H1 (cell line): ENCODE measurements at regions not wholly inside any gene's neighbourhood (a gene's known extent, or its start where the extent isn't known, plus 50 kb on each side); places are given as distances from the start of the nearest gene placed in this dataset.

Experiments
- CTCF ChIA-PET: fragments of 300-600 bp; sonication (Branson Sonifier 250); formaldehyde crosslinking; loops from one replicate; lab custom pipeline; 2021; ENCODE audit not compliant: partially characterized antibody; lab: Charles Lee
- POLR2A ChIA-PET: fragments of 300-600 bp; sonication (Branson Sonifier 250); formaldehyde crosslinking; loops from one replicate; lab custom pipeline; 2021; ENCODE audit warnings: inconsistent platforms; ENCODE audit not compliant: partially characterized antibody; lab: Charles Lee
- DNase-seq, 2 experiments: peaks; one replicate each; pipeline versions ENCODE4 v3.0.0 to v3.0.0-alpha.2; 2010 to 2022; ENCODE audit warnings: low spot score in 2 of 2, low read depth in 1 of 2, mixed read lengths in 1 of 2
- FAIRE-seq: peaks from 2 replicates; lab custom pipeline; 2011; peaks lifted over from hg19 to GRCh38; lab: Jason Lieb, UNC
- H2AFZ ChIP-seq: 2 replicates; pipeline ENCODE4 v1.8.1; 2012; ENCODE audit warnings: low read length, inconsistent platforms
- H2AK5ac ChIP-seq: 2 replicates; pipeline ENCODE4 v1.6.1; 2013; ENCODE audit warnings: low read depth, low read length
- H2BK120ac ChIP-seq: replicated peaks from 2 replicates; pipeline ENCODE3; 2013; ENCODE audit warnings: low read depth, low read length, inconsistent platforms
- H2BK12ac ChIP-seq: 2 replicates; pipeline ENCODE4 v1.6.1; 2013; ENCODE audit warnings: low read depth, low read length
- H2BK15ac ChIP-seq: 2 replicates; pipeline ENCODE4 v1.6.1; 2013; ENCODE audit warnings: low read length
- H2BK20ac ChIP-seq: 2 replicates; pipeline ENCODE4 v1.6.1; 2013; ENCODE audit warnings: low read length
- H2BK5ac ChIP-seq: 2 replicates; pipeline ENCODE4 v1.6.1; 2013; ENCODE audit warnings: low read depth, low read length
- H3K14ac ChIP-seq: 2 replicates; pipeline ENCODE4 v1.6.1; 2013; ENCODE audit warnings: inconsistent platforms; ENCODE audit not compliant: insufficient read length
- H3K18ac ChIP-seq: 2 replicates; pipeline ENCODE4 v1.6.1; 2013; ENCODE audit warnings: low read length; ENCODE audit errors: extremely low read depth
- H3K23ac ChIP-seq: 2 replicates; pipeline ENCODE4 v1.6.1; 2013; ENCODE audit warnings: inconsistent platforms; ENCODE audit not compliant: insufficient read length
- H3K23me2 ChIP-seq: 2 replicates; pipeline ENCODE4 v1.6.1; 2013; ENCODE audit warnings: low read depth, low read length
- H3K27ac ChIP-seq: 2 replicates; pipeline ENCODE4 v1.6.1; 2011; ENCODE audit warnings: low read depth, low read length, inconsistent platforms
- H3K27me3 ChIP-seq, 4 experiments: replicated peaks in 1 of 4; 1 replicate in 1 of 4; 2 replicates in 3 of 4; pipeline versions ENCODE4 v1.6.1 to v1.8.1; 2011 to 2013; ENCODE audit warnings: low read length in 3 of 4, mild to moderate bottlenecking in 3 of 4, inconsistent platforms in 2 of 4, mixed read lengths in 2 of 4, moderate library complexity in 1 of 4; ENCODE audit not compliant: control insufficient read depth in 3 of 4, insufficient read depth in 3 of 4; ENCODE audit errors: extremely low read depth in 1 of 4
- H3K36me3 ChIP-seq, 4 experiments: 2 replicates each; pipeline versions ENCODE4 v1.6.1 to v1.8.1; 2011 to 2013; ENCODE audit warnings: mild to moderate bottlenecking in 4 of 4, low read length in 3 of 4, moderate library complexity in 2 of 4, control low read depth in 1 of 4, inconsistent platforms in 1 of 4; ENCODE audit not compliant: insufficient read depth in 4 of 4, control insufficient read depth in 2 of 4
- H3K4ac ChIP-seq: replicated peaks from 2 replicates; pipeline ENCODE3; 2013; ENCODE audit warnings: low read length, low read depth, mixed read lengths, inconsistent platforms; ENCODE audit not compliant: insufficient read length
- H3K4me1 ChIP-seq, 4 experiments: replicated peaks in 1 of 4; 1 replicate in 1 of 4; 2 replicates in 3 of 4; pipeline versions ENCODE4 v1.6.1 to v1.8.1; 2011 to 2013; ENCODE audit warnings: low read length in 3 of 4, inconsistent platforms in 2 of 4, mixed read lengths in 1 of 4; ENCODE audit not compliant: insufficient read depth in 4 of 4, control insufficient read depth in 3 of 4
- H3K4me2 ChIP-seq, 2 experiments: 2 replicates each; pipeline versions ENCODE4 v1.6.1 to v1.8.1; 2011 to 2013; ENCODE audit warnings: low read depth in 2 of 2, low read length in 2 of 2, control low read depth in 1 of 2, inconsistent platforms in 1 of 2, mild to moderate bottlenecking in 1 of 2; ENCODE audit not compliant: insufficient read depth in 1 of 2
- H3K4me3 ChIP-seq, 4 experiments: fragments of 200-600, 300-600 bp in 1 of 4; sonication (generic), shearing (Covaris generic), sonication (Bioruptor Twin) in 1 of 4; 2 replicates each; pipeline versions ENCODE4 v1.5.1 to v1.8.1; 2011 to 2016; ENCODE audit warnings: low read length in 4 of 4, low read depth in 3 of 4, control low read depth in 2 of 4, inconsistent platforms in 2 of 4, mild to moderate bottlenecking in 2 of 4, mixed read lengths in 1 of 4, moderate library complexity in 1 of 4; ENCODE audit not compliant: insufficient read depth in 2 of 4; ENCODE audit errors: extremely low read depth in 1 of 4
- H3K56ac ChIP-seq: replicated peaks from 2 replicates; pipeline ENCODE3; 2013; ENCODE audit warnings: low read depth, mild to moderate bottlenecking, mixed read lengths, low read length, inconsistent platforms; ENCODE audit not compliant: insufficient read length
- H3K79me1 ChIP-seq: 2 replicates; pipeline ENCODE4 v1.6.1; 2013; ENCODE audit warnings: low read depth, low read length, control low read depth
- H3K79me2 ChIP-seq, 2 experiments: 2 replicates each; pipeline versions ENCODE4 v1.6.1 to v1.8.1; 2012 to 2013; ENCODE audit warnings: low read length in 2 of 2, mild to moderate bottlenecking in 2 of 2, inconsistent platforms in 1 of 2; ENCODE audit not compliant: insufficient read depth in 2 of 2, control insufficient read depth in 1 of 2
- H3K9ac ChIP-seq, 4 experiments: replicated peaks in 1 of 4; 1 replicate in 1 of 4; 2 replicates in 3 of 4; pipeline versions ENCODE4 v1.6.1 to v1.8.1; 2011 to 2013; ENCODE audit warnings: low read depth in 3 of 4, low read length in 3 of 4, control low read depth in 2 of 4, mild to moderate bottlenecking in 2 of 4, moderate library complexity in 2 of 4, inconsistent platforms in 1 of 4; ENCODE audit errors: extremely low read depth in 1 of 4
- H3K9me3 ChIP-seq, 2 experiments: 2 replicates each; pipeline versions ENCODE4 v1.6.1 to v1.8.1; 2012 to 2013; ENCODE audit warnings: mild to moderate bottlenecking in 2 of 2, moderate library complexity in 2 of 2, control low read depth in 1 of 2, inconsistent platforms in 1 of 2, low read depth in 1 of 2, low read length in 1 of 2, mixed read lengths in 1 of 2; ENCODE audit not compliant: insufficient read depth in 2 of 2
- H4K20me1 ChIP-seq, 2 experiments: replicated peaks in 1 of 2; 2 replicates each; pipeline versions ENCODE3 to v1.8.1; 2011 to 2013; ENCODE audit warnings: inconsistent platforms in 2 of 2, low read length in 2 of 2, mild to moderate bottlenecking in 1 of 2; ENCODE audit not compliant: insufficient read depth in 2 of 2, control insufficient read depth in 1 of 2
- H4K5ac ChIP-seq: 2 replicates; pipeline ENCODE4 v1.6.1; 2013; ENCODE audit warnings: low read length, low read depth, mixed read lengths, inconsistent platforms; ENCODE audit not compliant: insufficient read length
- H4K8ac ChIP-seq: 2 replicates; pipeline ENCODE4 v1.8.0; 2013; ENCODE audit warnings: mild to moderate bottlenecking, moderate library complexity, low read length, inconsistent platforms; ENCODE audit not compliant: insufficient read depth; ENCODE audit errors: extremely low read depth
- H4K91ac ChIP-seq: replicated peaks from 2 replicates; pipeline ENCODE3; 2013; ENCODE audit warnings: low read length, mixed read lengths, inconsistent platforms; ENCODE audit not compliant: insufficient read length
- ASH2L ChIP-seq: fragments of 200-600, 300-600 bp; sonication (generic); IDR thresholded peaks from one replicate; pipeline ENCODE4 v1.7.1; 2017; ENCODE audit warnings: low read length
- ATF2 ChIP-seq: IDR thresholded peaks from 2 replicates; pipeline ENCODE4 v1.6.1; 2012; ENCODE audit warnings: low read length, inconsistent platforms
- CBX8 ChIP-seq: fragments of 300-800, 300-1000 bp; sonication (generic); IDR thresholded peaks from 2 replicates; pipeline ENCODE4 v1.7.1; 2016; ENCODE audit warnings: low read depth, low read length, borderline replicate concordance
- EP300 ChIP-seq, 2 experiments: IDR thresholded peaks; 1 replicate in 1 of 2; 2 replicates in 1 of 2; pipeline ENCODE4 v1.6.1; 2011 to 2012; ENCODE audit warnings: low read depth in 2 of 2, low read length in 2 of 2, mild to moderate bottlenecking in 2 of 2, borderline replicate concordance in 1 of 2, inconsistent platforms in 1 of 2, moderate library complexity in 1 of 2
- EZH2 ChIP-seq: fragments of 200-600 bp; sonication (generic); IDR thresholded peaks from 2 replicates; pipeline ENCODE4 v1.7.1; 2012; ENCODE audit warnings: low read depth, mild to moderate bottlenecking, moderate library complexity, low read length, inconsistent platforms; ENCODE audit not compliant: severe bottlenecking
- GTF2F1 ChIP-seq: IDR thresholded peaks from 2 replicates; pipeline ENCODE4 v1.6.1; 2012; ENCODE audit warnings: low read depth, low read length, improper control_type of control experiment, borderline replicate concordance
- HDAC2 ChIP-seq, 2 experiments: fragments of 300-600 bp in 1 of 2; sonication (generic) in 1 of 2; IDR thresholded peaks; 2 replicates each; pipeline ENCODE4 v1.6.1; 2011 to 2012; ENCODE audit warnings: low read depth in 2 of 2, low read length in 2 of 2, mild to moderate bottlenecking in 2 of 2, moderate library complexity in 2 of 2, borderline replicate concordance in 1 of 2, inconsistent platforms in 1 of 2
- HDAC6 ChIP-seq: IDR thresholded peaks from one replicate; pipeline ENCODE4 v1.7.1; 2012; ENCODE audit warnings: low read depth, mild to moderate bottlenecking, inconsistent platforms, low read length, moderate library complexity
- NANOG ChIP-seq: IDR thresholded peaks from 2 replicates; pipeline ENCODE4 v1.6.1; 2011; ENCODE audit warnings: low read length, low read depth, mild to moderate bottlenecking, inconsistent platforms; ENCODE audit not compliant: insufficient read depth, poor library complexity, severe bottlenecking
- TAF7 ChIP-seq: optimal IDR thresholded peaks from 2 replicates; pipeline ENCODE3; 2011; ENCODE audit warnings: low read depth, mild to moderate bottlenecking, inconsistent platforms, low read length, moderate library complexity, borderline replicate concordance
- TCF12 ChIP-seq: IDR thresholded peaks from 2 replicates; pipeline ENCODE4 v1.6.1; 2011; ENCODE audit warnings: low read depth, mild to moderate bottlenecking, low read length
- YY1 ChIP-seq: IDR thresholded peaks from 2 replicates; pipeline ENCODE4 v1.6.1; 2011; ENCODE audit warnings: low read depth, mild to moderate bottlenecking, low read length
- WGBS, 2 experiments: shearing (Covaris generic) in 1 of 2; methylation state at CpG; one replicate each; pipeline versions ENCODE4 v1.1.6 to v1.1.7; 2013 to 2015; ENCODE audit warnings: low lambda C conversion rate in 2 of 2, mixed read lengths in 2 of 2, inconsistent platforms in 1 of 2, low coverage in 1 of 2, missing lambda C conversion rate in 1 of 2; ENCODE audit not compliant: insufficient replicate concordance in 2 of 2, insufficient coverage in 1 of 2, insufficient read length in 1 of 2; ENCODE audit errors: extremely low coverage in 1 of 2, missing lambda C conversion rate in 1 of 2; 5-methylcytosine and 5-hydroxymethylcytosine counted together

- 86% methylated on average over 4 of the region's 4 CpGs; no CpG with 5 or more reads in 1 of the 2 experiments for WGBS, 2 experiments
- no peak overlapping the region for H4K5ac ChIP-seq
- no peak overlapping the region for H3K9ac ChIP-seq
- no peaks in the 10 kb centered on the region for H3K79me1 ChIP-seq
- no peaks in the 10 kb centered on the region for H3K27me3 ChIP-seq
- H4K20me1 ChIP-seq: no peaks in the 10 kb centered on the region
- H3K23me2 ChIP-seq: no peaks in the 10 kb centered on the region
- no peak for DNase-seq
- H2BK12ac ChIP-seq: no peak overlapping the region
- no peaks in the 10 kb centered on the region for H3K9me3 ChIP-seq
- no peaks in the 10 kb centered on the region for H3K36me3 ChIP-seq
- no peak overlapping the region for H4K91ac ChIP-seq
- H3K79me2 ChIP-seq: no peaks in the 10 kb centered on the region
- no peak overlapping the region for H4K8ac ChIP-seq
- H2BK5ac ChIP-seq: no peak overlapping the region
- no peak overlapping the region for H2AFZ ChIP-seq
- no peak overlapping the region for H2BK20ac ChIP-seq
- no peak overlapping the region for H3K14ac ChIP-seq
- H3K23ac ChIP-seq: no peak overlapping the region
- CTCF ChIA-PET: interaction anchor here (1.8 kb wide), 1 partner anchor 33 kb away, joined by 3 read pairs; no protein-coding TSS in a partner anchor
- no peak overlapping the region for H3K18ac ChIP-seq
- H2BK15ac ChIP-seq: no peak overlapping the region
- H3K4me1 ChIP-seq: no peaks in the 10 kb centered on the region
- no peak overlapping the region for H3K4me2 ChIP-seq
- no peak overlapping the region for H3K27ac ChIP-seq
- no peak overlapping the region for H3K4me3 ChIP-seq
- POLR2A ChIA-PET: no interaction called here
- no peak overlapping the region for H2BK120ac ChIP-seq
- FAIRE-seq: no peak
- H3K56ac ChIP-seq: no peak overlapping the region
- H2AK5ac ChIP-seq: no peak overlapping the region
- no peak overlapping the region for H3K4ac ChIP-seq
- TF ChIP-seq HDAC2 (IDR thresholded peaks at IDR 0.05; ENCODE audit: borderline replicate concordance in 1 of 2, low read depth in 2 of 2, low read length in 2 of 2) (no peak), TCF12 (no peak), NANOG (no peak), CBX8 (no peak), ASH2L (no peak), EP300 (IDR thresholded peaks at IDR 0.05; ENCODE audit: borderline replicate concordance in 1 of 2, low read depth in 2 of 2, low read length in 2 of 2) (no peak), GTF2F1 (no peak), EZH2 (no peak), HDAC6 (no peak), ATF2 (no peak), YY1 (no peak), TAF7 (no peak)
These were observed 124.0 kb upstream of the ECI2 start for GRCh38 chr6:4259391-4259790.
